Sigmoid colon (tissue), 6 donors: ENCODE measurements at regions not wholly inside any gene's neighbourhood (a gene's known extent, or its start where the extent isn't known, plus 50 kb on each side); places are given as distances from the start of the nearest gene placed in this dataset.
A peak's percentile ranks its signal among the peaks of the same experiment; 100 is the strongest.

Experiments
- DNase-seq: peaks from one replicate; pipeline ENCODE4 v3.0.0-alpha.2; 2019
- H3K27ac ChIP-seq, 4 donors: fragments of 200-600 bp; sonication (generic); one replicate each; pipeline ENCODE4 v1.5.1; 2016 to 2019; ENCODE audit warnings: mild to moderate bottlenecking in 1 of 4
- H3K27me3 ChIP-seq, 3 donors: fragments of 200-600 bp; sonication (generic); one replicate each; pipeline ENCODE4 v1.5.1; 2019; ENCODE audit warnings: mild to moderate bottlenecking in 1 of 3
- H3K36me3 ChIP-seq, 4 donors: fragments of 200-600 bp; sonication (generic); one replicate each; pipeline ENCODE4 v1.5.1; 2016 to 2019
- H3K4me1 ChIP-seq, 4 donors: fragments of 200-600 bp; sonication (generic); one replicate each; pipeline ENCODE4 v1.5.1; 2017 to 2019
- H3K4me3 ChIP-seq, 4 donors: fragments of 200-600 bp; sonication (generic); one replicate each; pipeline ENCODE4 v1.5.1; 2017 to 2019; ENCODE audit warnings: mild to moderate bottlenecking in 2 of 4, moderate library complexity in 1 of 4
- H3K9me3 ChIP-seq, 4 donors: fragments of 200-600 bp in 3 of 4; sonication (generic) in 3 of 4; one replicate each; pipeline versions ENCODE4 v1.5.1 to v1.6.1; 2013 to 2019
- CTCF ChIP-seq, 4 experiments: fragments of 450-650 bp in 3 of 4; fragments of 200-600 bp in 1 of 4; IDR thresholded peaks; one replicate each; pipeline ENCODE4 v1.5.1; 2016 to 2019; ENCODE audit warnings: antibody characterized with exemption in 4 of 4, mild to moderate bottlenecking in 3 of 4, moderate library complexity in 2 of 4
- EP300 ChIP-seq, 4 donors: sonication (generic); formaldehyde crosslinking; IDR thresholded peaks; one replicate each; pipeline ENCODE4 v1.6.1; 2017; ENCODE audit warnings: antibody characterized with exemption in 4 of 4
- POLR2A ChIP-seq, 2 donors: fragments of 450-650 bp; IDR thresholded peaks; one replicate each; pipeline ENCODE4 v1.6.1; 2016; ENCODE audit warnings: antibody characterized with exemption in 2 of 2, mild to moderate bottlenecking in 2 of 2, moderate library complexity in 2 of 2
- POLR2AphosphoS5 ChIP-seq, 4 donors: sonication (generic); formaldehyde crosslinking; IDR thresholded peaks; one replicate each; pipeline ENCODE4 v1.6.1; 2017; ENCODE audit warnings: antibody characterized with exemption in 4 of 4
- WGBS, 2 donors: extraction: QIAGEN DNeasy Blood & Tissue Kit; methylation state at CpG; one replicate each; pipeline ENCODE4 v1.1.7; 2013; 5-methylcytosine and 5-hydroxymethylcytosine counted together
- intact Hi-C: fragments of 100-400 bp; cut with DNase I; formaldehyde crosslinking; loops from one replicate; pipeline ENCODE4 v1.15.1; 2023
- donor health status: healthy with polysubstance abuse.
- donor health status: healthy.

- DNase-seq, result no peak
- intact Hi-C loops, result no loop called here
- no peaks in the 10 kb centered on the region for H3K36me3 ChIP-seq
- WGBS, 2 donors, result 86 to 91% methylated on average over 3 of the region's 3 CpGs
- no peak overlapping the region for H3K4me3 ChIP-seq
- TF ChIP-seq POLR2A (IDR thresholded peaks at IDR 0.05) (no peak), EP300 (IDR thresholded peaks at IDR 0.05) (no peak), CTCF (IDR thresholded peaks at IDR 0.05) (no peak), POLR2AphosphoS5 (IDR thresholded peaks at IDR 0.05) (no peak)
- no peak overlapping the region for H3K27ac ChIP-seq
- H3K27me3 ChIP-seq, result no peaks in the 10 kb centered on the region
- H3K4me1 ChIP-seq, result peaks cover 0 to 12% (median 10%) of the 10 kb centered on the region in 4 donors
- H3K9me3 ChIP-seq, result no peaks in the 10 kb centered on the region
These were observed 280.0 kb downstream of the KBTBD8 start for GRCh38 chr3:67278015-67278618.

DNA sequence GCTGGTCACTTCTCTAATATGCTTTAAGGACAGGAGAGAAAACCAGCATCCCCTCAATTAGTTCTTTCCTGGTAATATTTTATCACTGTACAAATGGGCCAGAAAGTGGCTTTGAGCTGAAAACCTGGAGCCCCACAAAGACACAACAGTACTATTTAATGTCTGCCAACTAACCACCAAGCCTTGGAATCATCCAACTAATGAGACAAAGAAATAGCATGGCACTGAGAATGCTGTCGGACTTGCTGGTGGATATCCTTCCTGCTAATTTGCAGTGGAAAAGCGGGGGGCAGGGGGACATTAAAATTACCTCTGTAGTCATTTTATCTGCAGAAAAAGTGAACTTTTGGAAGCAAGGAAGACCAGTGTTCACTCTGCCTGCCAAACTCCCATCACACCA, 288.5 kb downstream of the KBTBD8 start:
- TF ChIP-seq CTCF (IDR thresholded peaks at IDR 0.05), result no peak
- Histone ChIP-seq H3K4me3 (no peak overlapping the region), H3K27me3 (no peaks in the 10 kb centered on the region), H3K9me3 (no peaks in the 10 kb centered on the region), H3K4me1 (peaks cover 0 to 16% (median 7%) of the 10 kb centered on the region in 4 donors), H3K27ac (no peak overlapping the region), H3K36me3 (no peaks in the 10 kb centered on the region)
- DNase-seq, result no peak
- 92 to 94% methylated on average over 2 of the region's 2 CpGs for WGBS, 2 donors
- intact Hi-C loops, result no loop called here

DNA sequence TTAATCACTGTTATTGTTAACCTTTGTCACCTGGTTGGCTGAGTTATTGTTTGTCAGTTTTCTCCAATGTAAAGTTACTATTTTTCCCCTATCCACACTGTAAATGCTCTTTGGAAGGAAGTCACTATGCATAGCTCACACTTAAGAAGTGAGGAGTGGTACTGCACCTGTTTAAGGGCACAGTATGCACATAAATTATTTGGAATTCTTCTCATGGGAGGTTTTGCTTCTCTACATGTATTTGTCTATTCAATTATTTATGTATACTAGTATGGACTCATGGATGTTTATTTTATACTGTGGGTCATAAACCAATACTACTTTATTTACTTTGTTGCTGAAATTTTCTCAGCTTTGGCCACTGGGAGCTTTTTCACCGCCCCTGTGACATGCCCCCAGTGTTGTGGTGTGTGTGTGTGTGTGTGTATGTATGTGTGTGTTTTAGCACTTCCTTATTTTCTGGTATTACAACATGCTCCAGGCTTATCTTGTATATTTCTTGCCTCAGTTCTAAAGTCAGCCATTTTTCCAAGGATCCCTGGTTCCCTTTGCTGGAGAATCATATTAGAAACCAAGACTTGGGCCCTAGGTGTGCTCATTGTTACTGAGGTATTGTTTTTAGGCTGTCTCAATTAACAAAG, 290.5 kb downstream of the KBTBD8 start:
- H3K36me3 ChIP-seq, result no peaks in the 10 kb centered on the region
- DNase-seq, result no peak
- no peak overlapping the region for H3K4me3 ChIP-seq
- TF ChIP-seq EP300 (IDR thresholded peaks at IDR 0.05), result no peak
- TF ChIP-seq CTCF (IDR thresholded peaks at IDR 0.05), result no peak
- no peak for TF ChIP-seq POLR2A (IDR thresholded peaks at IDR 0.05)
- no peak for TF ChIP-seq POLR2AphosphoS5 (IDR thresholded peaks at IDR 0.05)
- H3K27ac ChIP-seq, result no peak overlapping the region
- no peaks in the 10 kb centered on the region for H3K9me3 ChIP-seq
- intact Hi-C loops, result no loop called here
- H3K27me3 ChIP-seq, result no peaks in the 10 kb centered on the region
- peaks cover 0 to 16% (median 7%) of the 10 kb centered on the region in 4 donors for H3K4me1 ChIP-seq
- WGBS, 2 donors, result 9 to 11% methylated on average over 1 of the region's 1 CpG

- Histone ChIP-seq H3K9me3 (no peaks in the 10 kb centered on the region), H3K27me3 (no peaks in the 10 kb centered on the region), H3K27ac (peak overlapping the region in 1 of 4 donors; percentile 18), H3K4me1 (peaks cover 0 to 16% (median 7%) of the 10 kb centered on the region in 4 donors), H3K4me3 (no peak overlapping the region), H3K36me3 (no peaks in the 10 kb centered on the region)
- intact Hi-C loops, result no loop called here
- 92 to 96% methylated on average over 1 of the region's 1 CpG for WGBS, 2 donors
- TF ChIP-seq POLR2A (IDR thresholded peaks at IDR 0.05), result no peak
- TF ChIP-seq CTCF (IDR thresholded peaks at IDR 0.05), result no peak
- no peak for TF ChIP-seq EP300 (IDR thresholded peaks at IDR 0.05)
- no peak for TF ChIP-seq POLR2AphosphoS5 (IDR thresholded peaks at IDR 0.05)
- no peak for DNase-seq
These were observed 291.5 kb downstream of the KBTBD8 start for GRCh38 chr3:67289626-67290025.

GRCh38 chr3:67290438-67290837, 292.3 kb downstream of the KBTBD8 start:
- Histone ChIP-seq H3K9me3 (no peaks in the 10 kb centered on the region), H3K27me3 (no peaks in the 10 kb centered on the region), H3K27ac (no peak overlapping the region), H3K4me3 (no peak overlapping the region), H3K4me1 (peaks cover 0 to 16% (median 7%) of the 10 kb centered on the region in 4 donors), H3K36me3 (no peaks in the 10 kb centered on the region)
- WGBS, 2 donors, result 83 to 91% methylated on average over 4 of the region's 4 CpGs
- intact Hi-C loops, result no loop called here
- no peak for DNase-seq
- no peak for TF ChIP-seq POLR2AphosphoS5 (IDR thresholded peaks at IDR 0.05)
- no peak for TF ChIP-seq EP300 (IDR thresholded peaks at IDR 0.05)
